Mesodermal cell (in vitro differentiated cells): ENCODE measurements at regions not wholly inside any gene's neighbourhood (a gene's known extent, or its start where the extent isn't known, plus 50 kb on each side); places are given as distances from the start of the nearest gene placed in this dataset.

Source experiments
- H3K27ac ChIP-seq: 2 replicates; pipeline ENCODE4 v1.7.0; 2013; ENCODE audit warnings: mild to moderate bottlenecking, low read depth, low read length, moderate library complexity; ENCODE audit not compliant: severe bottlenecking
- H3K36me3 ChIP-seq: 2 replicates; pipeline ENCODE4 v1.7.1; 2013; ENCODE audit warnings: mild to moderate bottlenecking, low read length, moderate library complexity; ENCODE audit not compliant: control insufficient read depth, insufficient read depth
- H3K4me1 ChIP-seq: one replicate; pipeline ENCODE4 v1.7.1; 2013; ENCODE audit warnings: mild to moderate bottlenecking, low read length; ENCODE audit not compliant: insufficient read depth, control insufficient read depth, poor library complexity, severe bottlenecking
- H3K4me3 ChIP-seq: 2 replicates; pipeline ENCODE4 v1.7.0; 2013; ENCODE audit warnings: low read length, control low read depth, mild to moderate bottlenecking; ENCODE audit not compliant: insufficient read depth, poor library complexity, severe bottlenecking; ENCODE audit errors: extremely low read depth
- H3K9me3 ChIP-seq: 2 replicates; pipeline ENCODE4 v1.7.1; 2013; ENCODE audit warnings: mild to moderate bottlenecking, low read length, moderate library complexity; ENCODE audit not compliant: control insufficient read depth
- WGBS, 2 experiments: methylation state at CpG; one replicate each; pipeline ENCODE4 v1.1.5; 2013; ENCODE audit warnings: missing lambda C conversion rate in 2 of 2; ENCODE audit not compliant: insufficient coverage in 2 of 2; 5-methylcytosine and 5-hydroxymethylcytosine counted together

DNA sequence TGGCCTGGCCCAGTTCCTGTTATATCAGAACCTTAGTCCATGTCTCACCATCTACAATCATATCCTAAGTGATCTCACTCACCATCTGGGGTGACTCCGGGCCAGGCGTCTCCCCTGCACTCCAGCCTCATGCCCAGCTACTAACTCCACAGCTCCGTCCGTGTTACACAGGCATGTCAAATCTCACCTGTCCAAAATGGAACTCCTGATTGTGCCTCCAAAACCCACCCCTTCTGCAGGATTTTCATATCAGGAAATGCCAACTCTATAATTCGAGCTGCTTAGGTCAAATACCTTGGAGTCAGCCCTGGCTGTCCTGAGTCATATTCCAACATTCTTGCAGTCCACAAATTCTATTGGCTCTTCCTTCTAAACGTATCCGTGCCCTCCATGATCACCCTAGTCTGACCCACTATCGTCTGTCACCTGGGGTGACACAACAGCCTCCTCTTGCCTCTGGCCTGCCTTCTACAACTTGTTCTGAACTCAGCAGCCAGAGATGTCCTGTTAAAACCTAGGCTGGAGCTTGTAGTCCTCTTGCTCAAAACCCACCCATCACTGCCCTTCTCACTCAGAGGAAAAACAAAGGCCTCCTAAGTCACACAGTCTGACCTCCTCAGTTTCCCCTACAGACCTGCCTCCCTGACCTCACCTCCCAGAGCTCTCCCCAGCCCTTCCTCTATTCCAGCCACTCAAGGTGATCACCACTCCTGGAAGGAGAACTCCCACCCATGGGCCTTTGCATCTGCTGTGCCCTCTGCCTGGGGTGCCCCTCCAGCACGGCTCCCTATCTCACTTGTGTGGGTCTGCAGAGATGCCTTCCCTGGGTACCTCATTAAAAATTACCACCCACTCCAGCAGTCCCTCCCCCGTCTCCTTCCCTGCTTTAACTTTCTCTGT, 85.3 kb upstream of the SIRPA start:
- Histone ChIP-seq H3K27ac (peak overlapping the region; percentile 95), H3K9me3 (no peaks in the 10 kb centered on the region), H3K36me3 (no peaks in the 10 kb centered on the region), H3K4me1 (peaks cover 56% of the 10 kb centered on the region), H3K4me3 (no peak overlapping the region)
- 93 to 94% methylated on average over 10 of the region's 10 CpGs for WGBS, 2 experiments

DNA sequence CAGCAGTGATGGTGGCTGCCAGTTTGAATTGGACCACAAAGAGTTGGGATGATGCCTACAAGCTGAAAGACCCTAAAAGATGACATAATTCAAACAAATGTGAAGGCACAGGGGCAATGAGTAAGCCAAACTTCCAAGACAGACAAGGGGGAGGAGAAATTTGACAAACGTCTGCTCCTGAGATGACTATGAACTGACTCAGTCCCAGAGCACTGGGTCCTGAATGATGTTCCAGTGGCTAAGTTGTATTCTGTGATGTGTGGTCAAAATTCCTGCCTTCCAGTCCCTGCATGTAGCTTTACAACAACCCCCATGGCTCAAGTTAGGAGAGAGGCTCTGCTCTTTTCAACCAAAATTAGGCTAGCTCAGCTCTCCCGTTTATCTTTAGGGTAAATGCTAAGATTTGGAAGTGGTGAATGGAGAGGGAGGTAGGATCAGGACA, 86.1 kb upstream of the SIRPA start:
- H3K4me3 ChIP-seq, result no peak overlapping the region
- WGBS, 2 experiments, result 40 to 56% methylated on average over 1 to 2 of the region's 2 CpGs
- peak overlapping the region; percentile 95 for H3K27ac ChIP-seq
- peaks cover 56% of the 10 kb centered on the region for H3K4me1 ChIP-seq
- H3K9me3 ChIP-seq, result no peaks in the 10 kb centered on the region
- H3K36me3 ChIP-seq, result no peaks in the 10 kb centered on the region

DNA sequence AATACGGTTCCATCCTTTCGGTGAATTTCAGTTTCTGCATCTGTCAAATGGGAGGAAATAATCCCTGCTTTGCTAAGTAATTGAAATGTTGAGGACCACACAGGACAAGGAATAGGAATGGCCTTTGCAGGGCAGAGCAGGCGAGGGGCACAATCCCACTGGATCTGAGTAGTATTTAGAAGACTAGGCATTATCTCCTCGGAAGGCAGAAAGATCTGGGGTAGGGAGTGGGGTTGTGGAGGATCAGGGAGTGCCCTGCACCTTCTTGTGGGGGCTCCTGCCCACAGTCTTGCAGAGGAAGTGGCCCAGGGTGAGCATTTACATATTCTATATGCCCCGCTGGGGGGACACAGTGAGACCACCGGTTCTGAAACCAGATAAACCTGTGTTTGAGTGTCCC, 87.1 kb upstream of the SIRPA start:
- Histone ChIP-seq H3K4me1 (peaks cover 55% of the 10 kb centered on the region), H3K9me3 (no peaks in the 10 kb centered on the region), H3K36me3 (no peaks in the 10 kb centered on the region), H3K4me3 (no peak overlapping the region), H3K27ac (no peak overlapping the region)
- WGBS, 2 experiments, result 48 to 63% methylated on average over 4 to 6 of the region's 6 CpGs

DNA sequence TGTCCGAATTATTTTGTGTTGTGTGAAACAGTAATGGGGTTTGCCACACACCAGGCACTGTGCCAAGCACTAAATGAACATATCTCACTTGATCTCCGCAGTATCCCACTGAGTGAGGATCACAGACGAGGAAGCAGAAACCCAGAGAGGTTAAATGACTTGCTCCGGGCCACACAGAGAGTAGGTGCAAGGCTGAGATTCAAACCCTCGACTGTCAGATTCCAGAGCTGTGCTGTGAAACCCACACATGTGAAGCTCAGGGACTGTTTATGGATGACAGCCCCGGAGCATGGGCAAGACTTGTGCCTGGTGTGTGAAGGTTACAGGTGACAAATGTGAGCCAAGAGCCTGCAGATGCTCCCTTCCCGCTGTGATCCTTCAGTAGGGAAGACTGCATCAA, 87.8 kb upstream of the SIRPA start:
- Histone ChIP-seq H3K4me1 (peaks cover 55% of the 10 kb centered on the region), H3K36me3 (no peaks in the 10 kb centered on the region), H3K27ac (no peak overlapping the region), H3K9me3 (no peaks in the 10 kb centered on the region), H3K4me3 (no peak overlapping the region)
- WGBS, 2 experiments, result 74 to 79% methylated on average over 5 to 6 of the region's 7 CpGs

DNA sequence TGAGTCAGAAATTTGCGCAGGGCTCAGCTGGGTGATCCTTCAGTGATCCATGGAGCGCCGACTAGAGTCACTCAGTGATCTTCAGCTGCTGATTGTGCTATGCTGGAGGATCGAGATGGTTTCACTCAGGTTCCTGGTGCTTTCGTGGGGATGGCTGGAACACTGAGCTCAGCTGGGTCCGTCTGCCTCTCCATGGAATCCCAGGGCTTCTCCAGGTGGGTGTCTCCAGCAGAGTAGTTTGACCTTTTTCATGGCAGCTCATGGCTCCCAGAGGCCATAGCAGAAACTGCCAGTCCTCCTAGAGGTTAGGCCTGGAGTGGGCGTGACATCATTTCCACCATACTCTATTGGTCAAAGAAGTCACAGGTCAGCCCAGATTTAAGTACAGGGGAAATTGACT, 88.8 kb upstream of the SIRPA start:
- Histone ChIP-seq H3K9me3 (no peaks in the 10 kb centered on the region), H3K27ac (no peak overlapping the region), H3K36me3 (no peaks in the 10 kb centered on the region), H3K4me1 (peaks cover 47% of the 10 kb centered on the region), H3K4me3 (no peak overlapping the region)
- 90 to 94% methylated on average over 7 of the region's 7 CpGs for WGBS, 2 experiments

DNA sequence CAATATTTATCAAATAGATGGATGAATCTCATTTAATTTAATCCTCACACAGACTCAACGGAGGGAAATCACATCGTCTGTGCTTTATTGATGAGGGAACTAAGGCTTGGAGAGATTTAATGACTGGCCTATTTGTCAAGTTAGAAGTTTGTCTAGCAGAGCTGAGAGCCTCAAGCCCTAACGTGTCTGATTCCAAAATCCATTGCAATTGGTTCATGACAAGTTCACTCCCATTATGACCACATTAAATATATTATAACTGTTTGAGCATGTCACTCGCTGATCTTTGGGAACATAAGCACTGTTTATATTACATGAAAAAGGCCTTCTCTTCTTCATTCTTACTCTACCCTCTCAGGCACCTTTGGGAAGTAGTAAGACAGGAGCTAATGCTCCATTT, 89.4 kb upstream of the SIRPA start:
- no peak overlapping the region for H3K27ac ChIP-seq
- 80% methylated on average over 2 of the region's 4 CpGs; no CpG with 5 or more reads in 1 of the 2 experiments for WGBS, 2 experiments

DNA sequence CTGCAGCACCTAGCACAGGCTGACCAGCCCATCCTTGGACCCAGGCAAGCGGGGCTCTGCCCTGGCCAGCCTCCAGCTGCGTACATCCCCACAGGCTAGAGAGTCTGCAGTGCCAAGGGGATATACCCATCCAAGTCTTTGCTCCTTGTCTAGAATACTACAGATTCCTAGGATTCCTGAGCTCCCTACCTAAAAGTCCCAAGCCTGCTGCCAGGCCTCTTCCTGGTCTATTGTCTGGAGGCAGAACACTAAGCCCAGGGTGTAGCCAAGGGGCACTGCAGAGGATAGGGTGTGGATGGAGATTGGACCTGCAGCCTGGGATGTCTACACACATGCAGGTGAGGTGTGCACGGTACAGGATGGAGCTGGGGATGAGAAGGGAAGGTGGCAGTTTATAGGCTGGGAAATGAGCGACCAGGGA, 90.0 kb upstream of the SIRPA start:
- peaks cover 34% of the 10 kb centered on the region for H3K4me1 ChIP-seq
- no peaks in the 10 kb centered on the region for H3K9me3 ChIP-seq
- no peak overlapping the region for H3K27ac ChIP-seq
- H3K36me3 ChIP-seq, result no peaks in the 10 kb centered on the region
- WGBS, 2 experiments, result 85 to 91% methylated on average over 4 of the region's 4 CpGs
- no peak overlapping the region for H3K4me3 ChIP-seq

More for the DNA sequence above, 89.4 kb upstream of the SIRPA start:
- H3K9me3 ChIP-seq, result no peaks in the 10 kb centered on the region
- H3K4me3 ChIP-seq, result no peak overlapping the region
- H3K36me3 ChIP-seq, result no peaks in the 10 kb centered on the region
- peaks cover 40% of the 10 kb centered on the region for H3K4me1 ChIP-seq

DNA sequence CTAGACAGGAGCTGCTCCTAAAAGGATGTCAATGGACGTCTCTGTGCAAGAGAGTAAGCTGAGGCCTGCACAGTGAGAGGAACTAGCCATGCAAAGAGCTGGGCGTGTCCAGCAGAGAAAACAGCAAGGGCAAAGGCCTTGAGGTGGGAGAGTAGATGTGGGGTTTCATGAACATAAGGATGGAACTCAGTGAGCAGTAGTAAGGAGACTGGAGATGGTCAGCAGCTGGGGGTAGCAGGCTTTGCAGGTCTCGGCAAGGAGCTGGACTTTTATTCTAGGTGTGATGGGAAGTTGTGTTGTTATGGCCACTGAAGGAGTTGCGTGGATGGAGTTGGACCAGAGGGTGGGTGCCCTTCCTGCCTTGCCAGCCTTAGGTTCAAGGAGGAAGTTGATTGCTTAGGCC, 90.7 kb upstream of the SIRPA start:
- Histone ChIP-seq H3K9me3 (no peaks in the 10 kb centered on the region), H3K4me1 (peaks cover 28% of the 10 kb centered on the region)
- WGBS, 2 experiments, result 95% methylated on average over 4 of the region's 4 CpGs

DNA sequence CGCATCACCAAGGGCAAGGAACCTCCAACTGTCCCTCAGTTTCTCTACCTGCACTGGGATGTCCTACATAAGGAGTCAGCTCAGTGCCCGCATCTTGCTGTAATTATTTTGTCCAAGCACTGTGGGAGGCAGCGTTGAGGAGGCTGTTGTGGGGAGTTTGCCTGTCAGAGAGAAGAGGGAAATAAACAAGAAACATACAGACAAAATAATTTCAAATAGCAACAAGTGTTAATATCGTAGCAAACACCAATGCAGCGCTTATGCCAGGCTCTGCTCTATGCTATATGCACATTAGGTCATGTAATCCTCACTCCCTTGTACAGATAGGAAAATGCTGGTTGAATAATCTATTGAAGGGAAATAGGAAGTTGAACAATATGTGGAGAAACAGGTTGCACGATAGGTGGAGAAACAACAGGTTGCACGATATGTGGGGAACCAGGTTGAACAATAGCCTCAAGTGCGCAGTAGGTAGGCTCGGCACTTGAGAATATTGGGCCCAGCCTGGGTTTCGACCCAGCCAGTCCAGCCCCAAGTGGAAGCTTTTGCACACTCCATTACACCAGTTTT, 91.2 kb upstream of the SIRPA start:
- peak overlapping the region; percentile 51 for H3K4me3 ChIP-seq
- H3K27ac ChIP-seq, result peak overlapping the region; percentile 64
- peaks cover 24% of the 10 kb centered on the region for H3K4me1 ChIP-seq
- H3K36me3 ChIP-seq, result no peaks in the 10 kb centered on the region
- WGBS, 2 experiments, result 77 to 78% methylated on average over 6 to 7 of the region's 10 CpGs
- no peaks in the 10 kb centered on the region for H3K9me3 ChIP-seq

More for the DNA sequence above, 90.7 kb upstream of the SIRPA start:
- Histone ChIP-seq H3K4me3 (no peak overlapping the region), H3K36me3 (no peaks in the 10 kb centered on the region), H3K27ac (no peak overlapping the region)

DNA sequence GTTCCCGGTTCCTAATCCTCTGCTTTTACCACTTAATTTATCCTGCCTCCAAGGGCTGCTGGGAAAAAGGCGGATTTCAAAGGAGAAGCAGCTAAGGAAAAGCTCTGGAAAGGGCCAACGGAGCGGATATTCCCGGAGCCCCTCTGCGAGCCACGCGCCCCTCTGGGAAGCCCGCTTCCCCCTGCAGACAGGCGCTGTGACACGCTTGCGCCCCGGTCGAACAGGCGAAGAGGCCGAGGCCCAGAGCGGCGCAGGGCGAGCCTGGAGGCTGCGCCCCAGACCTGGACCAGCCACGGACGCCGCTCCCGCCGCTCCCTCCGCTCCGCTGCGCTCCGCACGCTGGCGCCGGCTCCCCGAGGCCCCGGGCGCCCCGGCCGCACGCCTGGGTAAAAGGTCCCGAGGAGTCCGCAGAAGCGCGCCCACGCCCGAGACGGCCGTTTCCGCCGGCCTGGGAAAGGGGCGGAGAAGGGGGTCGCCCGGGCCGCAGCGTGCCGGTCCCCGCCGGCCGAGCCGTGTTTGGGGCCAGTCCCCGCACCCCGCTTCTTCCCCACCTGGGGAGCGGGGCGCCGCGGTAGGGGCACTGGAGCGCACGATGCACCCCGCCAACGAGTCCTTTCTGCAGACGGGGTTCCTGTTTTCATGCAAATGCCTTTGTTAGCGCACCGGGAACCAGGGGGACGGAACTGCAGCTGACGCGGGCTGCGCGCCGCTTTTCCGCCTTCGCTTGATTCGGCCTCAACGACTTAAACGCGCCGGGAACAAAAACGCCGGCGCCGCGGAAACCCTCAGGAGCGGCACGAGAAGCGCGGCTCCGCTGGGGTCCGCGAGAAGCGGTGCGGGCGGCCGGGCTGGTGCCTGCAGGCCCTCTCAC, 91.9 kb upstream of the SIRPA start:
- Histone ChIP-seq H3K36me3 (no peaks in the 10 kb centered on the region), H3K9me3 (no peaks in the 10 kb centered on the region), H3K27ac (peak overlapping the region; percentile 64), H3K4me3 (peak overlapping the region; percentile 51), H3K4me1 (peaks cover 17% of the 10 kb centered on the region)
- WGBS, 2 experiments, result 1 to 2% methylated on average over 68 to 85 of the region's 100 CpGs
